ENCODE measurements at regions not wholly inside any gene's neighbourhood (a gene's known extent, or its start where the extent isn't known, plus 50 kb on each side); places are given as distances from the start of the nearest gene placed in this dataset.

GRCh38 chr11:11157185-11157584, 195.9 kb downstream of the CSNK2A3 start:
- Histone ChIP-seq H3K27ac (ENCODE audit: low read depth, low read length) (no peak overlapping the region), H3K9me2 (ENCODE audit: insufficient read depth) (no peaks in the 10 kb centered on the region), H2AFZ (ENCODE audit: low read depth, low read length, poor library complexity, severe bottlenecking) (no peak overlapping the region), H3K9me3 (ENCODE audit: control insufficient read depth in 1 of 2, insufficient read depth in 1 of 2, low read depth in 1 of 2, low read length in 2 of 2) (no peaks in the 10 kb centered on the region), H4K20me1 (ENCODE audit: insufficient read depth) (no peaks in the 10 kb centered on the region), H3K36me3 (ENCODE audit: control insufficient read depth in 1 of 2, insufficient read depth in 2 of 2, low read length in 2 of 2) (no peaks in the 10 kb centered on the region), H3K4me1 (ENCODE audit: control insufficient read depth in 1 of 2, insufficient read depth in 2 of 2, low read length in 2 of 2) (no peaks in the 10 kb centered on the region), H3K27me3 (ENCODE audit: insufficient read depth, low read length) (no peaks in the 10 kb centered on the region; the same call in 1 of the 2 replicates), H3K79me2 (ENCODE audit: insufficient read depth, low read length) (no peaks in the 10 kb centered on the region), H3K9ac (ENCODE audit: low read length) (no peak overlapping the region), H3K4me2 (ENCODE audit: low read length) (no peak overlapping the region), H3K4me3 (replicated peaks in 1 of 2; ENCODE audit: low read depth in 1 of 2, low read length in 2 of 2) (no peak overlapping the region)
- ChIA-PET CTCF (interaction anchor here (1.0 to 1.7 kb wide), 8 partner anchors 8 to 129 kb away, joined by 3 to 10 read pairs (median 4); no protein-coding TSS in a partner anchor), RAD21 (ENCODE audit: low non-redundant PET in 1 of 2, low total read pairs in 2 of 2, uncharacterized antibody in 2 of 2, unreplicated experiment in 2 of 2) (interaction anchor here in 1 of 2 experiments (0.7 kb wide), 1 partner anchor 129 kb away, joined by 4 read pairs; no protein-coding TSS in a partner anchor), POLR2A (interaction anchor here (1.2 kb wide), 1 partner anchor 22 kb away, joined by 3 read pairs; no protein-coding TSS in a partner anchor)
- ATAC-seq (peak; percentile 81), DNase-seq (ENCODE audit: low read depth, low spot score) (peak; percentile 21)
- TF ChIP-seq YY1 (IDR thresholded peaks at IDR 0.05; ENCODE audit: extremely low read depth, insufficient replicate concordance, low read depth, low read length) (no peak), CTCF (IDR thresholded peaks at IDR 0.05 in 2 of 3, conservative IDR thresholded peaks at IDR 0.05 in 1 of 3; ENCODE audit: borderline replicate concordance in 1 of 3, insufficient read depth in 1 of 3, low read depth in 2 of 3, low read length in 2 of 3) (peak; percentile 49 to 73 (median 52); a peak in 5 of 6 replicates), EZH2 (IDR thresholded peaks at IDR 0.05) (no peak), RAD21 (IDR thresholded peaks at IDR 0.05; ENCODE audit: low read depth) (peak; percentile 47), CBX3 (IDR thresholded peaks at IDR 0.05; ENCODE audit: low read depth) (no peak), POLR2A (IDR thresholded peaks at IDR 0.05; ENCODE audit: borderline replicate concordance, extremely low read depth, insufficient read depth, insufficient read length) (no peak)
- TF ChIP-seq, protein P1, sequence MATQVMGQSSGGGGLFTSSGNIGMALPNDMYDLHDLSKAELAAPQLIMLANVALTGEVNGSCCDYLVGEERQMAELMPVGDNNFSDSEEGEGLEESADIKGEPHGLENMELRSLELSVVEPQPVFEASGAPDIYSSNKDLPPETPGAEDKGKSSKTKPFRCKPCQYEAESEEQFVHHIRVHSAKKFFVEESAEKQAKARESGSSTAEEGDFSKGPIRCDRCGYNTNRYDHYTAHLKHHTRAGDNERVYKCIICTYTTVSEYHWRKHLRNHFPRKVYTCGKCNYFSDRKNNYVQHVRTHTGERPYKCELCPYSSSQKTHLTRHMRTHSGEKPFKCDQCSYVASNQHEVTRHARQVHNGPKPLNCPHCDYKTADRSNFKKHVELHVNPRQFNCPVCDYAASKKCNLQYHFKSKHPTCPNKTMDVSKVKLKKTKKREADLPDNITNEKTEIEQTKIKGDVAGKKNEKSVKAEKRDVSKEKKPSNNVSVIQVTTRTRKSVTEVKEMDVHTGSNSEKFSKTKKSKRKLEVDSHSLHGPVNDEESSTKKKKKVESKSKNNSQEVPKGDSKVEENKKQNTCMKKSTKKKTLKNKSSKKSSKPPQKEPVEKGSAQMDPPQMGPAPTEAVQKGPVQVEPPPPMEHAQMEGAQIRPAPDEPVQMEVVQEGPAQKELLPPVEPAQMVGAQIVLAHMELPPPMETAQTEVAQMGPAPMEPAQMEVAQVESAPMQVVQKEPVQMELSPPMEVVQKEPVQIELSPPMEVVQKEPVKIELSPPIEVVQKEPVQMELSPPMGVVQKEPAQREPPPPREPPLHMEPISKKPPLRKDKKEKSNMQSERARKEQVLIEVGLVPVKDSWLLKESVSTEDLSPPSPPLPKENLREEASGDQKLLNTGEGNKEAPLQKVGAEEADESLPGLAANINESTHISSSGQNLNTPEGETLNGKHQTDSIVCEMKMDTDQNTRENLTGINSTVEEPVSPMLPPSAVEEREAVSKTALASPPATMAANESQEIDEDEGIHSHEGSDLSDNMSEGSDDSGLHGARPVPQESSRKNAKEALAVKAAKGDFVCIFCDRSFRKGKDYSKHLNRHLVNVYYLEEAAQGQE (IDR thresholded peaks at IDR 0.05; ENCODE audit: low read depth) = no peak
- TF ChIP-seq, protein P2, sequence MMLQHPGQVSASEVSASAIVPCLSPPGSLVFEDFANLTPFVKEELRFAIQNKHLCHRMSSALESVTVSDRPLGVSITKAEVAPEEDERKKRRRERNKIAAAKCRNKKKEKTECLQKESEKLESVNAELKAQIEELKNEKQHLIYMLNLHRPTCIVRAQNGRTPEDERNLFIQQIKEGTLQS (IDR thresholded peaks at IDR 0.05) = no peak
- no TSS peak for BruUV-seq (replicated peaks)
- intact Hi-C loops (cut with micrococcal nuclease) = loop anchor here (5.0 kb wide), 1 partner anchor 120 kb away; no protein-coding TSS in a partner anchor

All from HCT116 (cell line).